ENCODE measurements at regions not wholly inside any gene's neighbourhood (a gene's known extent, or its start where the extent isn't known, plus 50 kb on each side); places are given as distances from the start of the nearest gene placed in this dataset.

GRCh38 chr11:112396076-112396475, 135.4 kb upstream of the PLET1 start:
- H3K4me1 ChIP-seq (ENCODE audit: control insufficient read depth in 4 of 4, insufficient read depth in 4 of 4, low read length in 3 of 4): no peaks in the 10 kb centered on the region
- H3K9ac ChIP-seq (ENCODE audit: low read depth in 1 of 2, low read length in 2 of 2): no peak overlapping the region
- WGBS: 92% methylated on average over 2 of the region's 2 CpGs
- H3K4me3 ChIP-seq (ENCODE audit: low read depth in 1 of 3, low read length in 3 of 3): no peak overlapping the region
- no peak overlapping the region for H3K27ac ChIP-seq (ENCODE audit: low read depth in 1 of 2, low read length in 2 of 2)
- no peak for DNase-seq (ENCODE audit: low spot score)
- H3K27me3 ChIP-seq (ENCODE audit: control insufficient read depth in 4 of 4, insufficient read depth in 4 of 4, low read length in 3 of 4): no peaks in the 10 kb centered on the region
- H3K9me3 ChIP-seq (ENCODE audit: control insufficient read depth in 4 of 4, low read length in 3 of 4): no peaks in the 10 kb centered on the region
- TF ChIP-seq, protein P1, sequence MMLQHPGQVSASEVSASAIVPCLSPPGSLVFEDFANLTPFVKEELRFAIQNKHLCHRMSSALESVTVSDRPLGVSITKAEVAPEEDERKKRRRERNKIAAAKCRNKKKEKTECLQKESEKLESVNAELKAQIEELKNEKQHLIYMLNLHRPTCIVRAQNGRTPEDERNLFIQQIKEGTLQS (IDR thresholded peaks at IDR 0.05): no peak
- no peak for TF ChIP-seq EGR1 (IDR thresholded peaks at IDR 0.05; ENCODE audit: low read depth in 2 of 2)
- H3K36me3 ChIP-seq (ENCODE audit: control insufficient read depth in 4 of 4, insufficient read depth in 3 of 4, low read depth in 1 of 4, low read length in 3 of 4): no peaks in the 10 kb centered on the region

DNA sequence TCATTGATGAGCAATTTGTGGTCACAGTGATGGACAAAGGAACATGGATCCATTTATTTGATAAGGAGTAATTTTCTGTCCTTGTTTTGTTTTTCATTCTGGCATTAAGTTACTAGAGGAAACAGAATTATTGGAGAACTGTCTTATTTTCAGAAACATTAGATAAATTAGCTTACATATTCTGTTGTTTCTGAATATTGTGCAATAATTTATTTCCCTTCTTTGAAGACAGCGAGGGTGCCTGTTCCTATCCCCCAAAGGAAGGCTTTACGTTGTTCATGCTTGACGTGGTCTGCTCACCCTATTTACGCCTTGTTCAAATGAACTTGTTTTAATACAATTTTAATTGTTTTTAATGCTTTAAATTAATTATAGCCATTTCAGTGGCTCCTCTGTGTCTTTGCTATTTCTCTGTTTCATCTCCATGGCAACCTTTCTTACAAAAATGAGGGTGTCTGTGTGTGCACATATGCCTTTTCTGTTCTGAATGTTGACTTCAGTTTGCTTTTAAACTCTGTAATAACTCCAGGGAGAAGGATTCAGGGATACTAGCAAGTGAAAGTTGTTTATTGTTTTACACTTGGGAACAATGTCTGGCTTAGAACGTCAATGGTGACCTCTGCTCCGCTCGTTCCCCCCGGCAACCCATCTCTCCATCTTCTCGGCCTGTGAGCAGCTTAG, 138.3 kb upstream of the PLET1 start:
- no peaks in the 10 kb centered on the region for H3K27me3 ChIP-seq (ENCODE audit: control insufficient read depth in 4 of 4, insufficient read depth in 4 of 4, low read length in 3 of 4)
- no peak overlapping the region for H3K27ac ChIP-seq (ENCODE audit: low read depth in 1 of 2, low read length in 2 of 2)
- TF ChIP-seq EGR1 (IDR thresholded peaks at IDR 0.05; ENCODE audit: low read depth in 2 of 2): no peak
- TF ChIP-seq HNF4A (conservative IDR thresholded peaks at IDR 0.05): no peak
- no peak for TF ChIP-seq HNF4G (IDR thresholded peaks at IDR 0.05)
- TF ChIP-seq, protein P2, sequence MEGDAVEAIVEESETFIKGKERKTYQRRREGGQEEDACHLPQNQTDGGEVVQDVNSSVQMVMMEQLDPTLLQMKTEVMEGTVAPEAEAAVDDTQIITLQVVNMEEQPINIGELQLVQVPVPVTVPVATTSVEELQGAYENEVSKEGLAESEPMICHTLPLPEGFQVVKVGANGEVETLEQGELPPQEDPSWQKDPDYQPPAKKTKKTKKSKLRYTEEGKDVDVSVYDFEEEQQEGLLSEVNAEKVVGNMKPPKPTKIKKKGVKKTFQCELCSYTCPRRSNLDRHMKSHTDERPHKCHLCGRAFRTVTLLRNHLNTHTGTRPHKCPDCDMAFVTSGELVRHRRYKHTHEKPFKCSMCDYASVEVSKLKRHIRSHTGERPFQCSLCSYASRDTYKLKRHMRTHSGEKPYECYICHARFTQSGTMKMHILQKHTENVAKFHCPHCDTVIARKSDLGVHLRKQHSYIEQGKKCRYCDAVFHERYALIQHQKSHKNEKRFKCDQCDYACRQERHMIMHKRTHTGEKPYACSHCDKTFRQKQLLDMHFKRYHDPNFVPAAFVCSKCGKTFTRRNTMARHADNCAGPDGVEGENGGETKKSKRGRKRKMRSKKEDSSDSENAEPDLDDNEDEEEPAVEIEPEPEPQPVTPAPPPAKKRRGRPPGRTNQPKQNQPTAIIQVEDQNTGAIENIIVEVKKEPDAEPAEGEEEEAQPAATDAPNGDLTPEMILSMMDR (IDR thresholded peaks at IDR 0.05; ENCODE audit: low read depth, low read length, missing input control): no peak
- TF ChIP-seq, protein P1 (IDR thresholded peaks at IDR 0.05): no peak
- TF ChIP-seq MAX (IDR thresholded peaks at IDR 0.05): no peak
- TF ChIP-seq, protein P3, sequence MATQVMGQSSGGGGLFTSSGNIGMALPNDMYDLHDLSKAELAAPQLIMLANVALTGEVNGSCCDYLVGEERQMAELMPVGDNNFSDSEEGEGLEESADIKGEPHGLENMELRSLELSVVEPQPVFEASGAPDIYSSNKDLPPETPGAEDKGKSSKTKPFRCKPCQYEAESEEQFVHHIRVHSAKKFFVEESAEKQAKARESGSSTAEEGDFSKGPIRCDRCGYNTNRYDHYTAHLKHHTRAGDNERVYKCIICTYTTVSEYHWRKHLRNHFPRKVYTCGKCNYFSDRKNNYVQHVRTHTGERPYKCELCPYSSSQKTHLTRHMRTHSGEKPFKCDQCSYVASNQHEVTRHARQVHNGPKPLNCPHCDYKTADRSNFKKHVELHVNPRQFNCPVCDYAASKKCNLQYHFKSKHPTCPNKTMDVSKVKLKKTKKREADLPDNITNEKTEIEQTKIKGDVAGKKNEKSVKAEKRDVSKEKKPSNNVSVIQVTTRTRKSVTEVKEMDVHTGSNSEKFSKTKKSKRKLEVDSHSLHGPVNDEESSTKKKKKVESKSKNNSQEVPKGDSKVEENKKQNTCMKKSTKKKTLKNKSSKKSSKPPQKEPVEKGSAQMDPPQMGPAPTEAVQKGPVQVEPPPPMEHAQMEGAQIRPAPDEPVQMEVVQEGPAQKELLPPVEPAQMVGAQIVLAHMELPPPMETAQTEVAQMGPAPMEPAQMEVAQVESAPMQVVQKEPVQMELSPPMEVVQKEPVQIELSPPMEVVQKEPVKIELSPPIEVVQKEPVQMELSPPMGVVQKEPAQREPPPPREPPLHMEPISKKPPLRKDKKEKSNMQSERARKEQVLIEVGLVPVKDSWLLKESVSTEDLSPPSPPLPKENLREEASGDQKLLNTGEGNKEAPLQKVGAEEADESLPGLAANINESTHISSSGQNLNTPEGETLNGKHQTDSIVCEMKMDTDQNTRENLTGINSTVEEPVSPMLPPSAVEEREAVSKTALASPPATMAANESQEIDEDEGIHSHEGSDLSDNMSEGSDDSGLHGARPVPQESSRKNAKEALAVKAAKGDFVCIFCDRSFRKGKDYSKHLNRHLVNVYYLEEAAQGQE (IDR thresholded peaks at IDR 0.05): no peak
- TF ChIP-seq RXRA (IDR thresholded peaks at IDR 0.05): no peak
- H3K4me3 ChIP-seq (ENCODE audit: low read depth in 1 of 3, low read length in 3 of 3): no peak overlapping the region
- H3K36me3 ChIP-seq (ENCODE audit: control insufficient read depth in 4 of 4, insufficient read depth in 3 of 4, low read depth in 1 of 4, low read length in 3 of 4): no peaks in the 10 kb centered on the region
- no peaks in the 10 kb centered on the region for H3K4me1 ChIP-seq (ENCODE audit: control insufficient read depth in 4 of 4, insufficient read depth in 4 of 4, low read length in 3 of 4)
- WGBS: 83% methylated on average over 9 of the region's 9 CpGs
- H3K9ac ChIP-seq (ENCODE audit: low read depth in 1 of 2, low read length in 2 of 2): no peak overlapping the region
- no peak for DNase-seq (ENCODE audit: low spot score)
- H3K9me3 ChIP-seq (ENCODE audit: control insufficient read depth in 4 of 4, low read length in 3 of 4): no peaks in the 10 kb centered on the region

GRCh38 chr11:112400476-112401014, 139.9 kb upstream of the PLET1 start:
- Histone ChIP-seq H3K9ac (ENCODE audit: low read depth in 1 of 2, low read length in 2 of 2) (no peak overlapping the region), H3K27ac (ENCODE audit: low read depth in 1 of 2, low read length in 2 of 2) (no peak overlapping the region), H3K4me3 (ENCODE audit: low read depth in 1 of 3, low read length in 3 of 3) (no peak overlapping the region), H3K4me1 (ENCODE audit: control insufficient read depth in 4 of 4, insufficient read depth in 4 of 4, low read length in 3 of 4) (no peaks in the 10 kb centered on the region), H3K27me3 (ENCODE audit: control insufficient read depth in 4 of 4, insufficient read depth in 4 of 4, low read length in 3 of 4) (no peaks in the 10 kb centered on the region), H3K36me3 (ENCODE audit: control insufficient read depth in 4 of 4, insufficient read depth in 3 of 4, low read depth in 1 of 4, low read length in 3 of 4) (no peaks in the 10 kb centered on the region), H3K9me3 (ENCODE audit: control insufficient read depth in 4 of 4, low read length in 3 of 4) (no peaks in the 10 kb centered on the region)
- WGBS: 83% methylated on average over 7 of the region's 7 CpGs
- no peak for TF ChIP-seq NR2F2 (IDR thresholded peaks at IDR 0.05)
- TF ChIP-seq, protein P2 (IDR thresholded peaks at IDR 0.05; ENCODE audit: low read depth, low read length, missing input control): no peak
- TF ChIP-seq FOXA1 (IDR thresholded peaks at IDR 0.05): no peak
- no peak for TF ChIP-seq RAD21 (IDR thresholded peaks at IDR 0.05)
- no peak for DNase-seq (ENCODE audit: low spot score)

All from liver (tissue), 8 donors.